Fibroblast of lung (primary cell): ENCODE measurements at regions not wholly inside any gene's neighbourhood (a gene's known extent, or its start where the extent isn't known, plus 50 kb on each side); places are given as distances from the start of the nearest gene placed in this dataset.

Experiments used
- DNase-seq, 2 donors: peaks; one replicate each; pipeline versions ENCODE4 v3.0.0 to v3.0.0-alpha.2; 2010; ENCODE audit warnings: low read depth in 2 of 2
- H2AFZ ChIP-seq: 2 replicates; pipeline ENCODE4 v1.5.1; 2012; ENCODE audit warnings: low read length, control low read depth, inconsistent platforms
- H3K27ac ChIP-seq: 2 replicates; pipeline ENCODE4 v1.5.1; 2011; ENCODE audit warnings: low read length, control low read depth; ENCODE audit not compliant: insufficient read depth
- H3K27me3 ChIP-seq: 2 replicates; pipeline ENCODE4 v1.5.1; 2011; ENCODE audit warnings: mild to moderate bottlenecking, low read length; ENCODE audit not compliant: control insufficient read depth, insufficient read depth
- H3K36me3 ChIP-seq: 2 replicates; pipeline ENCODE4 v1.5.1; 2011; ENCODE audit warnings: low read length; ENCODE audit not compliant: control insufficient read depth, insufficient read depth
- H3K4me1 ChIP-seq: 2 replicates; pipeline ENCODE4 v1.5.1; 2011; ENCODE audit warnings: low read length; ENCODE audit not compliant: control insufficient read depth, insufficient read depth; ENCODE audit errors: extremely low read depth
- H3K4me2 ChIP-seq: 2 replicates; pipeline ENCODE4 v1.5.1; 2011; ENCODE audit warnings: low read length, control low read depth; ENCODE audit not compliant: insufficient read depth; ENCODE audit errors: extremely low read depth
- H3K4me3 ChIP-seq, 4 experiments: fragments of 200-600 bp in 1 of 4; sonication (generic) in 1 of 4; replicated peaks in 1 of 4; 2 replicates each; pipeline ENCODE4 v1.5.1; 2011 to 2016; ENCODE audit warnings: low read length in 4 of 4, low read depth in 3 of 4, mild to moderate bottlenecking in 3 of 4, control low read depth in 2 of 4, inconsistent platforms in 1 of 4, mixed read lengths in 1 of 4; ENCODE audit not compliant: insufficient read depth in 1 of 4; ENCODE audit errors: control extremely low read depth in 1 of 4
- H3K79me2 ChIP-seq: 2 replicates; pipeline ENCODE4 v1.5.1; 2012; ENCODE audit warnings: mild to moderate bottlenecking, low read length, inconsistent platforms; ENCODE audit not compliant: control insufficient read depth, insufficient read depth
- H3K9ac ChIP-seq: 2 replicates; pipeline ENCODE4 v1.5.1; 2011; ENCODE audit warnings: mild to moderate bottlenecking, low read length, control low read depth; ENCODE audit not compliant: insufficient read depth
- H3K9me3 ChIP-seq: 2 replicates; pipeline ENCODE4 v1.5.1; 2012; ENCODE audit warnings: low read depth, low read length; ENCODE audit not compliant: control insufficient read depth, insufficient read depth
- H4K20me1 ChIP-seq: 2 replicates; pipeline ENCODE4 v1.5.1; 2011; ENCODE audit warnings: low read length; ENCODE audit not compliant: control insufficient read depth, insufficient read depth; ENCODE audit errors: extremely low read depth
- CTCF ChIP-seq, 2 donors: IDR thresholded peaks in 1 of 2; conservative IDR thresholded peaks in 1 of 2; 1 replicate in 1 of 2; 2 replicates in 1 of 2; pipeline ENCODE4 v1.5.1; 2011 to 2012; ENCODE audit warnings: low read length in 2 of 2, control low read depth in 1 of 2, inconsistent platforms in 1 of 2, low read depth in 1 of 2, mild to moderate bottlenecking in 1 of 2
- EZH2 ChIP-seq: IDR thresholded peaks from 2 replicates; pipeline ENCODE4 v1.5.1; 2012; ENCODE audit warnings: low read length, control low read depth, mild to moderate bottlenecking; ENCODE audit errors: missing control alignments

- no peaks in the 10 kb centered on the region for H3K79me2 ChIP-seq
- no peak overlapping the region for H3K9ac ChIP-seq
- no peak overlapping the region for H3K27ac ChIP-seq
- no peaks in the 10 kb centered on the region for H3K36me3 ChIP-seq
- no peak overlapping the region for H2AFZ ChIP-seq
- H3K4me1 ChIP-seq, result peaks cover under 1% of the 10 kb centered on the region
- H3K9me3 ChIP-seq, result no peaks in the 10 kb centered on the region
- no peak overlapping the region for H3K4me2 ChIP-seq
- H4K20me1 ChIP-seq, result no peaks in the 10 kb centered on the region
- DNase-seq, result no peak
- H3K27me3 ChIP-seq, result no peaks in the 10 kb centered on the region
- TF ChIP-seq EZH2, result no peak
- no peak for TF ChIP-seq CTCF (conservative IDR thresholded peaks at IDR 0.05 in 1 of 2, IDR thresholded peaks at IDR 0.05 in 1 of 2; ENCODE audit: low read depth in 1 of 2, low read length in 2 of 2)
- no peak overlapping the region for H3K4me3 ChIP-seq
These were observed 362.4 kb upstream of the RIOK2 start for GRCh38 chr5:97545446-97545845.

- DNase-seq, result peak in 1 of 2 donors; percentile 33
These were observed 363.0 kb upstream of the RIOK2 start for GRCh38 chr5:97545886-97546535.

GRCh38 chr5:97547430-97547829 lies 364.4 kb upstream of the RIOK2 start:
- no peak overlapping the region for H3K4me3 ChIP-seq
- H4K20me1 ChIP-seq, result no peaks in the 10 kb centered on the region
- no peak for DNase-seq
- no peak for TF ChIP-seq EZH2
- no peak for TF ChIP-seq CTCF (conservative IDR thresholded peaks at IDR 0.05 in 1 of 2, IDR thresholded peaks at IDR 0.05 in 1 of 2; ENCODE audit: low read depth in 1 of 2, low read length in 2 of 2)
- H3K36me3 ChIP-seq, result no peaks in the 10 kb centered on the region
- H2AFZ ChIP-seq, result no peak overlapping the region
- H3K4me1 ChIP-seq, result peaks cover 2% of the 10 kb centered on the region
- no peak overlapping the region for H3K4me2 ChIP-seq
- no peak overlapping the region for H3K27ac ChIP-seq
- no peak overlapping the region for H3K9ac ChIP-seq
- no peaks in the 10 kb centered on the region for H3K79me2 ChIP-seq
- no peaks in the 10 kb centered on the region for H3K27me3 ChIP-seq
- H3K9me3 ChIP-seq, result no peaks in the 10 kb centered on the region

More at GRCh38 chr5:97545886-97546535, 363.0 kb upstream of the RIOK2 start:
- Histone ChIP-seq H3K27me3 (no peaks in the 10 kb centered on the region), H3K27ac (no peak overlapping the region), H3K4me1 (peaks cover 2% of the 10 kb centered on the region), H3K4me3 (no peak overlapping the region), H3K79me2 (no peaks in the 10 kb centered on the region), H2AFZ (no peak overlapping the region), H3K9ac (no peak overlapping the region), H3K36me3 (no peaks in the 10 kb centered on the region), H4K20me1 (no peaks in the 10 kb centered on the region), H3K9me3 (no peaks in the 10 kb centered on the region), H3K4me2 (no peak overlapping the region)
- TF ChIP-seq EZH2 (no peak), CTCF (conservative IDR thresholded peaks at IDR 0.05 in 1 of 2, IDR thresholded peaks at IDR 0.05 in 1 of 2; ENCODE audit: low read depth in 1 of 2, low read length in 2 of 2) (no peak)
